ENCODE measurements at regions not wholly inside any gene's neighbourhood (a gene's known extent, or its start where the extent isn't known, plus 50 kb on each side); places are given as distances from the start of the nearest gene placed in this dataset.

GRCh38 chr10:10397906-10398305 lies 619.8 kb upstream of the CELF2 start:
- no peak for TF ChIP-seq POLR2A (IDR thresholded peaks at IDR 0.05; ENCODE audit: low read length)
- TF ChIP-seq GATA1 (IDR thresholded peaks at IDR 0.05; ENCODE audit: low read depth, low read length) = no peak
